ENCODE measurements at regions not wholly inside any gene's neighbourhood (a gene's known extent, or its start where the extent isn't known, plus 50 kb on each side); places are given as distances from the start of the nearest gene placed in this dataset.
"Not testable (repeated sequence)": the region's sequence is repeated elsewhere in the genome, so short reads cannot be mapped to it uniquely, and the experiment has no call there.

DNA sequence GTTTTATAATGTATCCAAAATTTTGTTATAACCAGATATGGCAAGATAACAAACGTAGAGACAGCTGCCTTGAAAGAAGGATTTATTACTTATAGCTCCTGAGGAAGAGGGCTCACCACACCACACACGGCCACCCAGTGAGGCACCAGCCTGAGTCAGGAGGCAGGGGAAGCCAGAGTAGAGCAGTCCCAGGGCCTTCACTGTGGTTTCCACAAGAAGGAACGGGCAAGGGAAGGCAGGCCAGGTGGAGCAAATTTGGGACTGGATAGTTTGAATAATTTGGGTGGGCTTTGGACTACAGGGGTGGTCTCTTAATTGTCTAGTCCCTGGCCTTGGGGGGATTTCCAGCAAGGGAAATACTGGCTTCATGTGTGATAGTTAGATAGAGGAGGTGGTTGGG is 72.5 kb downstream of the RRAGC start:
- DNase-seq (ENCODE audit: low read depth), result no peak

DNA sequence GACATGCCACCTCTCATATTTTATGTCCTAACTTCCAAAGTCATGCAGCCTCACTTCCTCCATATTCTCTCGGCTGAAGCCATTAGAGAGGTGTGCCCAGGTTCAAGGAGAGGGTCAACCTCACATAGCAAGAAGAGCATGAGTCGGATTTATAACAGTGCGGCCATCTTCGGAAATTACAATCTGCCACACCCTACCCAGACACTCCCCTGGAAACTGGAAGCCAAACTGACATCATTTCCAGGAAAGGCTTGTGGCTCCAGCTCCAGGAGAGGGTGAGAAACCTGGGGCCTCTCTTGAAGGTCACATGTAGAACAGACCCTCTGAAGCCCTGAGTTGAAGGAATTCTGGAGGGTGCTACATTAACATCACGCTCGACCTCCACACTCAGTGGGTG is 73.5 kb downstream of the RRAGC start:
- no peak for DNase-seq (ENCODE audit: low read depth)

DNA sequence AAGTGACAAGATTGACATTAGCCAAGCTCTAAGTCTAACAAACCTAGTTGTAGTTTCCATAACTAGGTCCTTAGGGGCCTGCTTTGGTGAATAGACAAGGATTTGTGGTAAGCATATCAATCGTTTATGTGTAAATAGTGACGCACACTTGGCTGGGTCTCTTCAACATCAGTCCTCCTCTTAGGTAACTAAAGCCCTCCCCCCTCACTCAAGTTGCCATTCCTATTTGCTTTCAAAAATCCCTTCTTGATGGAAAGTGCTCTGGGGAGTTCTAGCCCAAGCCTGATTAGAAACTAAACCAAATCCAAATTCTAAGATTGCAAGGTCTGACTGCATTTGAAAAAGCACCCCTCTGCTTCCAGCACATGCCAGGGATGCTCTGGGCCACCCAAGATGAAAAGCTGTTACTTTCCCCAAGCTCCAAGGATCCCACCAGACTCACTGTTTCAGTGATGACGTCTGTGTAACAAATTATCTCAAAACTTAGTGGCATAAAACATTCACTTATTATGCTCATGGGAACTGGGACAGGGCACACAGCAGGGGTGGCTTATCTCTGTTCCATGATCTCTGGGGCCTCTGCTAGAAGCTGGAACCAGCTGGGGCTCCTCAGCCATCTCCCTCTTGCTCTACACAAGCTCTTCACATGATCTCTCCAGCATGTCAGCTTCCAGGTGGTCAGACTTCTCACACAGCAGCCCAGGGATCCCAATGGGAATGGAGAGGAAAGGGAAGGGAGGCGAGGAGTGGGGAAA is 74.1 kb downstream of the RRAGC start:
- DNase-seq (ENCODE audit: low read depth), result no peak

DNA sequence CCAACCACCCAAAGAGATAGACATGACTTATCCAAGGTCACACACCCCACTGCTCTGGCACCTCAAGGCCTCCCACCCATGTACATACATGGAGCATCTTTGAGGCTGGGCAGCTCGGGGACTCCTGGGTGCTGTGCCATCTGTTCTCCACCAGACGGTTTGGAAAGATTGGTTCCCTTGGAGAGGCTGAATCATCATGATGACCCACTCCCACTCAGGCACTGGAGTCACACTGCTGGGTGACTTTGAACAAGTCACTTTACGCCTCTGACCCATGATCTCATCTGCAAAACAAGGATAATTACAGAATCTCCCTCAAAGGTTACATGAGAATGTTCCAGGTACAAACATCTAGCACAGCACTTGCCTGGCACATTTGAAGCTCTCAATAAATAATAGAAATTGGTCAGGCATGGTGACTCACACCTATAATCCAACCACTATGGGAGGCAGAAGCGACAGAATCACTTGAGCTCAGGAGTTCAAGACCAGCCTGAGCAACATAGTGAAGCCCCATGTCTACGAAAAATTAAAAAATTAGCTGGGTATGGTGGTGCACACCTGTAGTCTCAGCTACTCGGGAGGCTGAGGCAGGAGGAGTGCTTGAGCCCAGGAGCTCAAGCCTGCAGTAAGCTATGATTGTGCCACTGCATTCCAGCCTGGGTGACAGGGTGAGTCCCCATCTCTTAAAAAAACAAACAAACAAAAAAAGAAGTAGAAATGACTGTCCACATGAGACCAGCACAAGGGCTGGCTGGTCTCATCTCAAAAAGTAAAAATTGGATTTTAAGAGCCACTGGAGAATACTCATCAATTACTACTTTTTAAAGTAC is 74.9 kb downstream of the RRAGC start:
- DNase-seq (ENCODE audit: low read depth), result no peak

DNA sequence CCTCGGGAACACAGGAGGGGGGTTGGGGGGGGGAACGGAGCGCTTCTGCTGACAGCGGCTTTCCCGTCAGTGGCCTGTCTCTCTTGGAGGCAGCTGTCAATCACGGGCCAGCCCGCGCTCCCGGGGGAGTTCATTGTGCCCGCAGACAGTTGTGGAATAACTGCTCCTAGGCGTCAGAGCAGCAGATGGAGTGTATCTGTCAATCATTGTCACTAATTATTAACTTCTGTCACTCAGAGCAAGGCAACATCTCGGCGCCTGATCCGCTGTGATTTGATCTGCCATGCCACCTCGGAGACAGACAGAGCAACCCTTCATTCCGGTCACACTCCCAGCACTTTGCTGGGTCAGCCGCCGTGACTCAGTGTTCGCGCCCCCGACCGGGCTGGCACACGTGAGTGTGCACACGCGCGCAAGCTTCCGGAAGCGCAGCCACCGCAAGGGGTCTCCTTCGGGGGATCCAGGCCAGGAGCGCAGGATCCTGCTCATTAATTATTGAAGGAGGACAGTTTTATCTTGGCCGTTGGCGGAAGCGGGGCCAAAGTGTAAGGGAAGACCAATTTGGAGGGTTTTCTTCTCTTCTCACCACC is 75.8 kb downstream of the RRAGC start:
- no peak for DNase-seq (ENCODE audit: low read depth)

DNA sequence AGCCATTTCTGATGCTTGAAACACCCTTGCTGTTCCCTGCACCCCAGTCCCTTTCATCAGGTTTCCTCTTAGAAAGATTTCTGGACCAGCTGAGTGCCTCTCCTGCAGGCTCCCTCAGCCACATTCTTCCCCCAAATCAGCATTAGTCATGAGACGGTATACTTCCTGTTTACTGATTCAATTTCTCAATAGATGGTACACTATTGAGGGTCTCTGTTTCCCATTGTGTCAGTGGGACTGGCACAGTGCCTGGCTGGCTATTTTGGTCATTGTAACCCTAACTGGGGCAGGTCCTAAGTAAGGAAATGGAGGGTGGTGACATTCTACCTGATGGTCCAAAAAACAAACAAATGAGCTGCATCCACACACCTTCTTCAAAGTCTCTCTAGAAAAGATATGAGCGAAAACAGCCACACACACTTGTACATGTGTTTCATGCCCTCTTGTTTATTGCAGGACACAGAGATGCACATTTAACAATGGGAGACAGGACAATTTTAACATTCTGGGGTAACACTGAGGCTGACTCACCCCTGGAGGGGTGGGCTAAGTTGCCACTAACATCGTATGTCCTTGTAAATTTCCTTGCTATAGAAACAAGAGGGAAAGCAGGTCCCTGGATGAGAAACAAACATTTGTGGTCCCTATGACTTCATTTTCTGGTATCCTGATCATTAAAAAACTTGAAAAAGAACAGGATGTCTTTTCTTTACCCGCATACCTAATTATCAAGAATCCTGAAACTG is 77.5 kb downstream of the RRAGC start:
- no peak for DNase-seq (ENCODE audit: low read depth)

DNA sequence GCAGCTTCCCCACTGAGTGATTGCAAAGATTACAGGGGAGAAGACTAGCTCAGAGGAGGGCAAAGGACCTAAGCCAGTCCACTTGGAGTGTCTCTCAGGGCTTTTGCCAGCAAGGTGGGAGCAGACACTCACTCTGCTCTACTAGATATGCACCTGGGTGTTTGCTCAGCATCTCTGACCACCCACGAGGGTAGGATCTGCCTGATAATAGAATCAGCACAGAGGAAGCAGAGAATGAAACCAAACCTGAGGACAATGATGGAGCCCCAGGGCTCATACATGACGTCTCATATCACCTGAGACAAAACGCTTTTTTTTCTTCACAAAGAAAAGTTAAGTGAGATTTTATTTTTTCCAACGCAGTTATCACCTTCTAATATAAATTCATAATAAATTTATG is 79.4 kb downstream of the RRAGC start:
- DNase-seq (ENCODE audit: low read depth), result no peak

DNA sequence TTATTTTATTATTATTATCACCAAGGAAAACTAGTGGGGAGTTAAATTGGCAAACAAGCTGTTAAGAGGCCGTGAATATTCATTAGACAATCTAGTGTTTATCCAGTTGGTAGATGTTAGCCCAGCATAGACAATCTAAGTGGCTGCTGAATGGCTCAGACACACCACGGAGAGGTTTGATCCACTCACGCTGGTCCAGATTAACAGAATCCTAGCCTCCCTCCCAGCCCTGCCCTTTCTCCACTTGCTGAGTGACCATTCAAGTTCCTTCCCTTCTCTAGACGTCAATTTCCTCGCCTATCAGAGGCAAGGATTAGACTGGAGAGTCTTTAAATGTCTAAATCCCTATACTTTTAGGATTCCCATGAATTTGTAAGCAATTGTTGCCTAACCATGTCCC is 80.1 kb downstream of the RRAGC start:
- DNase-seq (ENCODE audit: low read depth), result no peak

DNA sequence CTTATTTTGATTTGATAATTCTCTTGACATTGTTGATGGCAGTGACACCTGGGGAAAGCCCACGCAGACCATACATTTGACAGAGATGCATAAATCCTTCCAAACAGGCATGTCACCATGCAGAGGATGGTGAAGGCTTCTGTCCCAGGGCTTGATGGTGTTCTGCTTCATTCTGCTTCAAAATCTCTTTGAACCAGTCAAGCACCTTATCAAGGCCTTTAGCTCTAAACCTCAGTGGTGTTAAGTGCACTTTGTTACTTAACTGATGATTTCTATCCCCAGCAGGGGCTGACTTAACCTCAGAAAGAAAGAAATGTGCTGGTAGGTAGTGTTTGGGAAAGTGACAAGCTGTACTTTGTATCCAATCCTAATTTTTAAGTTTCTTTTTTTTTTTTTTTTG is 81.1 kb downstream of the RRAGC start:
- DNase-seq (ENCODE audit: low read depth), result no peak

DNA sequence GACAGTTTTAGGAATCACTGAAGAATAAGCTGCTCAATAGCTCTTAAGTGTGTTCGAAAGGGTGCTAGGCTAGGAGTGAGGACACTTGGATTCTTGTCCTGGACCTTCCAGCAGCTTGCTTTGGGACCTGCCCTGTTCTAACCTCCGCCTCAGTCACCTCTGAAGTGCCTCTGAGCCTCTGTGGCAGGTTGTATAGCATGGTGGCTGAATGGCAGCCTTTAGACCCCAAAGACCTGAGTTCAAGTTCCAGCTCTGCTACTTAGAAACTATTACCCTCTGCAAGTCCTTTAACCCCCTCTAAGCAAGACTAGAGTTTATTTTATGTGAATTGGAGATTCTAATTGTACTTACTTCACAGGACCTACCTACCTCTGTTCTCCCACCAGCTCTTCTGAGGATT is 81.5 kb downstream of the RRAGC start:
- DNase-seq (ENCODE audit: low read depth), result no peak

DNA sequence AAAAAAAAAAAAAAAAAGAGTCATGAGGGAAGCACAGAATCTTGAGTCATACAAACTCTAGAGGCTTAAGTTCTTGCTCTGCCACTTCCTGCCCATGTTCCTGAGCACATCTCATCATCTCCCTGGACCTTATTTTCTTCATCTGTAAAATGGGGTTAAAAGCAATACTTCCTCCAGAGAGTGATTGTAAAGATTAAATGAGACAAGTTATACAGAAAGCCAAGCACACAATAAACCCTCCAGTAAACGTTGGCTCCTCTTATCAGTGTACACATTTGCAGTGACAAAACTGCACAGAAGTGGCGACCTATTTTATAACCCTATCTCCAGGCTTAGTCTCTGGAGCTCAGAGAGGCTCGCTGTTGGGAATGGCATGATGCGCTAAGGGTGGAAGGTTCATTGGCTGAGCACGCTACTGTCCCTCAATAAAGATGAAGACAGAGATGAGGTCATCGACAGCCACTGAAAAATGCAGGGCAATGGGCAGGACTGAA is 82.1 kb downstream of the RRAGC start:
- no peak for DNase-seq (ENCODE audit: low read depth)

DNA sequence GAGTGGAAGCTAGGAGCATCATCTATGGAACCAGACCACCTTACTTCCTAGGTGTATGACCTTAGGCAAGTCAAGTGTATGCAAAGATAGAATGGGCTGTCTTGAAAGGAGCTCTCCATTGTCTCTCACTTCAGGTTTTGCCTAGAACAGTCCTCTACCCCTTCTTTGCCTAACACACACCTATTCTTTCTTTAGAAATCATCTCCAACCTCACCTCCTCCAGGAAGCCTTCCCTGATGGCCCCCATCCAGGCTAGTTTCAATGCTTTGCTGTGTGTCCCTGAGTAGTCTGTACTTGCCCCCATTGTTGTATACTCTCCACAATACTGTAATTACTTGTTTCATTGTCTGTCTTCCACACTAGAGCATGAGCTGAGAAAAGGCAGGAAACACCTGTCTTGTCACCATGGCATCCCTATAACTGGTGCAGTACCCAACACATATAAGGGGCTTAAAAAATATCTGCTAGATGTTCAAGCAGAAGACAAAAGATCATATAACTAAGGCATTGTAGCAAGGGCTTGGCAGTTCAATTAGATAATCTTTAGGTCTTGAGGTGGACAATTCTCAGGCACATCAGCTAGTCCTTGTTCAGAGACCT is 83.0 kb downstream of the RRAGC start:
- DNase-seq (ENCODE audit: low read depth), result no peak

DNA sequence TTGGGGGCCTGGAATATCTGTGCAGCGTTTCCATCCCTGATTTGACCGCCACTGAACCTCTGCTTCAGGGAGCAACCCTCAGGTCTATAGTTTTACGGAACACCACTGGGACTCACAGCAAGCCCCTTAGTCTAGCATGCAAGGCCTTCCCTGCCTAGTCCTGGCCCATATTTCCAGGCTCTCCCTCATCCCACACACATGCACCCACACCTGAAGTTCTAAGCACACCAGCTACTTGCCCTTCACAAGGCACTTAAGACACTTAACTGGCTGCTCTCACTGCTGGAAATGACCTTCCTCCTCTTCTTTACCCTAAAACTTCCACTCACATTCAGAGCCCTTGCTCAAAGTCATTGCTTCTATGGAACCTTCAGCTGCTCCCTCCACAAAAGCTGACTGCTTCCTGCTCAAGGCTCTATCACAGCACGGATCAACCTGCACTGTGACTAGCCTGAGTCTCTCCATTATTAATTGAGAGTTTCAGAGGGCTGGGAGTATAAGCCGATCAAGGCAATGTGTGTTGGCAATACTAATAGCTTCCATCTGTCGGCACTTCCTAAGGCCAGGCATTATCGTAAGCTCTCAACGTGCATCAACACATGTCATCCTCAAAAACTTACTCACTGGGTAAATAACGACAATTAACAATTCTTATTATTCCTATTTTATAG is 84.3 kb downstream of the RRAGC start:
- DNase-seq (ENCODE audit: low read depth), result no peak

DNA sequence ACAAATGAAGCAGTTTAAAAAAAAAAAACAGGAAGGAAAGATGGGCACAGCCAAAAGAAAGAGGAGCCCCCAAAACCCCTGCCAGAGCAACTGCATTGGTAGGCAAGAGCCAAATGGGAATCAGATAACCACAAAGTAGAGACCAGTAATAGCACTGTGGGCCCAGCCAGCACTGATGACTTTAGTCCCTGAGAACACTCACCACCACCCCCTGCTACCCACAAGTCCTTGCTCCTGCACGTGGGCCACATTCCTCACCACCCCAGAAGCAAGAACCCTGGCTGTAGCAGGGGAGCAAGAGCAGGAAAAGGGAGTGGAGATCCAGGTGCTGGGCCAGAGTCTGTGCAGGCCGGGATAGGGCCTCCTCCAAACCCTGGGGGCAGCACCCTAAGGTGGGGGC is 86.1 kb downstream of the RRAGC start:
- DNase-seq (ENCODE audit: low read depth), result no peak

DNA sequence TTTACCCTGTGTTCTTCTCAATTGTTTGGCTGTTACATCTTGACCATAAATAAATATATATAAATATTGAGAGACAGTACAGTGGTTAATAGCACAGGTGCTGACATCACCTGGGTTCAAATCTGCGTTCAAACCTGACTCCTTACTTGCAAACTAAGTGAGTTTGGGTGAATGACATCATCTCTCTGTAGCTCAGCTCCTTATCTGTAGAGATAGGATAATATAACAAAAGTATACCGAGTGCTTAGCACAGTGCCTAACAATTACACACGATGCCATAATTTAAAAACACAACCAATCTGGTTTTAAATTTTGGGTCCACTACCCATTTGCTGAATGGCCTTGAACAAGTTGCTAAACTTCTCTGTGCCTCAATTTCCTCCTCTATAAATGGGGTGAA is 86.6 kb downstream of the RRAGC start:
- DNase-seq (ENCODE audit: low read depth), result no peak

DNA sequence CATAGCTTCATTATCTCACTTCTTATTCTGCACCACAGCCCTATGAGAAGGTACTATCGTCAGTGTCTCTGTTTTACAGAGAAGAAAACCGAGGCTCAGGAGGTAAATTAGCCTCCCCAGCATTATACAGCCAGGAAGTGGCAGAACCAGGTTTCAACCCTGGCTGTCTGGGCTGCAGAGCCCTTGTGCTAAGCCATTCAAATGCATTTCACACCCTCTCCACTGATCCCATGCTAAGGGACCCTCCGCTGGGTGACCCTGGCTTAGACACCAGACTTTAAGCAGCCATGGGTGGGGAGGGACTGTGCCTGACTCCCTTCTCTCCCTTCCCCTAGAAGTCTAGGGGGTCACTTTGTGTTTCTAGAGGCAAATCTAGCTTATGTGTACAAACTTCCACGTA is 87.5 kb downstream of the RRAGC start:
- DNase-seq (ENCODE audit: low read depth), result no peak

DNA sequence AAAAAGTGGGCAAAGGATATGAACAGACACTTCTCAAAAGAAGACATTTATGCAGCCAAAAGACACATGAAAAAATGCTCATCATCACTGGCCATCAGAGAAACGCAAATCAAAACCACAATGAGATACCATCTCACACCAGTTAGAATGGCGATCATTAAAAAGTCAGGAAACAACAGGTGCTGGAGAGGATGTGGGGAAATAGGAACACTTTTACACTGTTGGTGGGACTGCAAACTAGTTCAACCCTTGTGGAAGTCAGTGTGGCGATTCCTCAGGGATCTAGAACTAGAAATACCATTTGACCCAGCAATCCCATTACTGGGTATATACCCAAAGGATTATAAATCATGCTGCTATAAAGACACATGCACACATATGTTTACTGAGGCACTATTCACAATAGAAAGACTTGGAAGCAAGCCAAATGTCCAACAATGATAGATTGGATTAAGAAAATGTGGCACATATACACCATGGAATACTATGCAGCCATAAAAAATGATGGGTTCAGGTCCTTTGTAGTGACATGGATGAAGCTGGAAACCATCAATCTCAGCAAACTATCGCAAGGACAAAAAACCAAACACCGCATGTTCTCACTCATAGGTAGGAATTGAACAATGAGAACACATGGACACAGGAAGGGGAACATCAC is 88.9 kb downstream of the RRAGC start:
- DNase-seq (ENCODE audit: low read depth), result not testable (repeated sequence)

DNA sequence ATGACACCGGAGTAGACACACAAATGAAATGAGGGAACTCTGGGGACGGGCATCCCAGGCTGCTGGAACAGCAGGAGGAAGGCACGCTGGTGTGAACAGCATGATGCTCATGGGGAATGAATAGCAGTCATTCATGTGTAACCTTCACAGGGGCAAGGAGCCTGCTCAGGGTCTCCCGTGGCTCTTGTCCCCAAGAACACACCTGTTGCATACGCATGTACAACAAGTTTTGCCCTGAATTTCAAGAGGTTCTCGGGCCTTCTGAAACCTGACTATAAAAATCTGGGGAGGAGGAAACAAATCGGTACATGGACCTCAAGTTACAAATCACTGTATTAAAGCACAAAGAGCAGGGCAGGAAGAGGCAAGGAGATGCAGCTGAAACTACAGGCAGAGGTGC is 93.4 kb downstream of the RRAGC start:
- DNase-seq (ENCODE audit: low read depth), result no peak

DNA sequence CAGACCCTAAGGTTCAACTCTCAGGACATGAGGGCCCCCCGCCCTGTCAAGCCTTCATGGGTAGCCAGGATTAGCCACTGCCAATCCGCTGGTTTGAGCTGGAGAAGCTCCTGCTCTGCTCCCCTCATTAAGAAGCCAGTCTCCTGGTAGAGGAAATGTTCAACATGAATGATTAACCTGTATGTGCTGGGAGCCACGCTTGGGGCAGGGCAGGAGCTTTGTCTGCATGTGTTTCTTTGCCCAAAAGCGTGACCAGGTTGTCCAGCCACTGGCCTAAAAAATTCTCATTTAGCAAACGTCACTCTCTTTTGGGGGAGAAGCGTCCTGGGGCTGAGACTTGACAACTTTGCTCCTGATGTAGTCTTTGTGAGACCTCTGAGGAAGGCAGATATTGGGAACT is 96.5 kb downstream of the RRAGC start:
- no peak for DNase-seq (ENCODE audit: low read depth)

DNA sequence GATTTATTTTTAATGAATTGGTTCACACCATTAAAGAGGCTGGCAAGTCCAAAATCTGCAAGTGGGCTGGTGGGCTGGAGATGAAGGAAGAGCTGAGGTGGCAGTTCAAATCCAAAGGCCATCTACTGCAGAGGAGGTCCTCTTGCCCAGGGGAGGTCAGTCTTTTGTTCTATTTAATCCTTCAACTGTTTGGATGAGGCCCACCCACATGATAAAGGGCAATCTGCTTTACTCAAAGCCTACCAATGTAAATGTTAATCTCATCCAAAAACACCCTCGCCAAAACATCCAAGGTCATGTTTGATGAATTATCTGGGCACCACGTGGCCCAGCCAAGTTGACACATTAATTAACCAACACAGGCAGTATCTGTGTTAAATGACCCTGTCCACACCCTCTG is 99.0 kb downstream of the RRAGC start:
- DNase-seq (ENCODE audit: low read depth), result no peak

DNA sequence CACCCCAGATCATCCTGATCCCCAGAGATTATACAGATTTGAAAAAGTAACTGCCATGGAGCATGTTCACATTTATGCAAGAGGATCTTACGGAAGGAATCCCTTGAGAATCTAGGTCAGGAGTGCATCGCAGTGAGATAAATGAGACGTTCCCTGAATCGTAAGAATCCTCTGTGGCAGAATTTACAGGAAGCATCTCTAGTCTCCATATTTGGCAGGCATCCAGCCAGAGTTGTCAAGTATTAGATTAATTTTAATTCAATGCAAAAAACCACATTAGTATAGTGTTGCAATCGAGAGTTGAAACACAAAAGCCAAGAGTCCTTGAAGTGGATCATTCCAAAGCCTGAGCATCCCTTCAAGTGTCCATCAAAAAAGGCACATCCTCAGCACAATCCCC is 100.8 kb downstream of the RRAGC start:
- DNase-seq (ENCODE audit: low read depth), result no peak
